HEK293T (cell line): ENCODE measurements at regions not wholly inside any gene's neighbourhood (a gene's known extent, or its start where the extent isn't known, plus 50 kb on each side); places are given as distances from the start of the nearest gene placed in this dataset.

Experiments used
- BHLHE40 ChIP-seq: fragments of 450-650 bp; IDR thresholded peaks from 2 replicates; pipeline ENCODE4 v1.6.1; 2016; ENCODE audit warnings: mild to moderate bottlenecking, moderate library complexity, borderline replicate concordance
- CTBP1 ChIP-seq: fragments of 450-650 bp; IDR thresholded peaks from 2 replicates; pipeline ENCODE4 v1.6.1; 2016; ENCODE audit warnings: borderline replicate concordance
- ELF4 ChIP-seq: fragments of 450-650 bp; IDR thresholded peaks from 2 replicates; pipeline ENCODE4 v1.6.1; 2017; ENCODE audit warnings: antibody characterized with exemption
- FOXA1 ChIP-seq: fragments of 450-650 bp; IDR thresholded peaks from 2 replicates; pipeline ENCODE4 v1.6.1; 2016; ENCODE audit warnings: mild to moderate bottlenecking
- FOXK2 ChIP-seq: fragments of 450-650 bp; IDR thresholded peaks from 2 replicates; pipeline ENCODE4 v1.6.1; 2016; ENCODE audit warnings: mild to moderate bottlenecking
- FOXM1 ChIP-seq: fragments of 450-650 bp; IDR thresholded peaks from 2 replicates; pipeline ENCODE4 v1.6.1; 2017; ENCODE audit warnings: mild to moderate bottlenecking, borderline replicate concordance
- HDGF ChIP-seq: fragments of 450-650 bp; IDR thresholded peaks from 2 replicates; pipeline ENCODE4 v1.6.1; 2017; ENCODE audit warnings: antibody characterized with exemption, borderline replicate concordance
- L3MBTL2 ChIP-seq: fragments of 450-650 bp; conservative IDR thresholded peaks from 2 replicates; pipeline ENCODE4 v1.6.1; 2016; ENCODE audit warnings: mild to moderate bottlenecking
- LEF1 ChIP-seq: fragments of 450-650 bp; IDR thresholded peaks from 2 replicates; pipeline ENCODE4 v1.6.1; 2017; ENCODE audit warnings: mild to moderate bottlenecking, borderline replicate concordance
- SP1 ChIP-seq: fragments of 450-650 bp; IDR thresholded peaks from 2 replicates; pipeline ENCODE4 v1.6.1; 2017
- TARDBP ChIP-seq: fragments of 450-650 bp; IDR thresholded peaks from 2 replicates; pipeline ENCODE4 v1.6.1; 2016
- ZNF384 ChIP-seq: fragments of 450-650 bp; IDR thresholded peaks from 2 replicates; pipeline ENCODE4 v1.6.1; 2016
- TF ChIP-seq, protein P1 (sequence below): fragments of 450-650 bp; IDR thresholded peaks from 2 replicates; pipeline ENCODE4 v1.6.1; 2016

- TF ChIP-seq ZNF384: no peak
- TF ChIP-seq HDGF: no peak
- no peak for TF ChIP-seq FOXM1
- no peak for TF ChIP-seq SP1
- no peak for TF ChIP-seq ELF4
- no peak for TF ChIP-seq BHLHE40
- TF ChIP-seq CTBP1: no peak
- TF ChIP-seq LEF1: no peak
- no peak for TF ChIP-seq TARDBP
- TF ChIP-seq L3MBTL2: no peak
- TF ChIP-seq, protein P1, sequence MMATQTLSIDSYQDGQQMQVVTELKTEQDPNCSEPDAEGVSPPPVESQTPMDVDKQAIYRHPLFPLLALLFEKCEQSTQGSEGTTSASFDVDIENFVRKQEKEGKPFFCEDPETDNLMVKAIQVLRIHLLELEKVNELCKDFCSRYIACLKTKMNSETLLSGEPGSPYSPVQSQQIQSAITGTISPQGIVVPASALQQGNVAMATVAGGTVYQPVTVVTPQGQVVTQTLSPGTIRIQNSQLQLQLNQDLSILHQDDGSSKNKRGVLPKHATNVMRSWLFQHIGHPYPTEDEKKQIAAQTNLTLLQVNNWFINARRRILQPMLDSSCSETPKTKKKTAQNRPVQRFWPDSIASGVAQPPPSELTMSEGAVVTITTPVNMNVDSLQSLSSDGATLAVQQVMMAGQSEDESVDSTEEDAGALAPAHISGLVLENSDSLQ: no peak
- TF ChIP-seq FOXA1: no peak
- TF ChIP-seq FOXK2: no peak
These were observed 500.5 kb downstream of the BRINP3 start for GRCh38 chr1:189977184-189977583.
